ENCODE measurements at regions not wholly inside any gene's neighbourhood (a gene's known extent, or its start where the extent isn't known, plus 50 kb on each side); places are given as distances from the start of the nearest gene placed in this dataset.
"Not testable (repeated sequence)": the region's sequence is repeated elsewhere in the genome, so short reads cannot be mapped to it uniquely, and the experiment has no call there.

GRCh38 chr9:40914772-40915659 lies 213.5 kb downstream of the FOXD4L6 start:
- Histone ChIP-seq H3K27ac (no peak overlapping the region), H3K9me3 (peaks cover 28% of the 10 kb centered on the region), H3K4me3 (ENCODE audit: low read depth in 1 of 2, low read length in 1 of 2) (no peak overlapping the region), H3K27me3 (no peaks in the 10 kb centered on the region), H3K36me3 (no peaks in the 10 kb centered on the region), H3K4me1 (ENCODE audit: control insufficient read depth in 1 of 2, insufficient read depth in 1 of 2, low read depth in 1 of 2, low read length in 1 of 2) (no peaks in the 10 kb centered on the region)
- TF ChIP-seq CTCF (IDR thresholded peaks at IDR 0.05), result no peak

- no peak overlapping the region for H3K4me3 ChIP-seq (ENCODE audit: low read depth in 1 of 2, low read length in 1 of 2)
- peaks cover 34% of the 10 kb centered on the region for H3K9me3 ChIP-seq
- no peaks in the 10 kb centered on the region for H3K4me1 ChIP-seq (ENCODE audit: control insufficient read depth in 1 of 2, insufficient read depth in 1 of 2, low read depth in 1 of 2, low read length in 1 of 2)
- no peak for TF ChIP-seq CTCF (IDR thresholded peaks at IDR 0.05)
- no peaks in the 10 kb centered on the region for H3K27me3 ChIP-seq
- no peaks in the 10 kb centered on the region for H3K36me3 ChIP-seq
- no peak overlapping the region for H3K27ac ChIP-seq
These were observed 214.4 kb downstream of the FOXD4L6 start for GRCh38 chr9:40913928-40914673.

- H3K4me3 ChIP-seq (ENCODE audit: low read depth in 1 of 2, low read length in 1 of 2), result no peak overlapping the region
These were observed 215.3 kb downstream of the FOXD4L6 start for GRCh38 chr9:40913096-40913719.

GRCh38 chr9:40912679-40913078 lies 215.8 kb downstream of the FOXD4L6 start:
- not testable (repeated sequence) for H3K4me1 ChIP-seq (ENCODE audit: control insufficient read depth in 1 of 2, insufficient read depth in 1 of 2, low read depth in 1 of 2, low read length in 1 of 2); H3K36me3 ChIP-seq; H3K27ac ChIP-seq; H3K4me3 ChIP-seq (ENCODE audit: low read depth in 1 of 2, low read length in 1 of 2); H3K27me3 ChIP-seq
- H3K9me3 ChIP-seq, result peaks cover 43% of the 10 kb centered on the region

More at GRCh38 chr9:40913096-40913719, 215.3 kb downstream of the FOXD4L6 start:
- no peaks in the 10 kb centered on the region for H3K36me3 ChIP-seq
- no peak for TF ChIP-seq CTCF (IDR thresholded peaks at IDR 0.05)
- H3K27ac ChIP-seq, result no peak overlapping the region
- H3K4me1 ChIP-seq (ENCODE audit: control insufficient read depth in 1 of 2, insufficient read depth in 1 of 2, low read depth in 1 of 2, low read length in 1 of 2), result no peaks in the 10 kb centered on the region
- H3K27me3 ChIP-seq, result no peaks in the 10 kb centered on the region
- H3K9me3 ChIP-seq, result peaks cover 38% of the 10 kb centered on the region

- no peak for TF ChIP-seq CTCF (IDR thresholded peaks at IDR 0.05)
- H3K27ac ChIP-seq, result no peak overlapping the region
- no peaks in the 10 kb centered on the region for H3K4me1 ChIP-seq (ENCODE audit: control insufficient read depth in 1 of 2, insufficient read depth in 1 of 2, low read depth in 1 of 2, low read length in 1 of 2)
- H3K27me3 ChIP-seq, result no peaks in the 10 kb centered on the region
- H3K9me3 ChIP-seq, result peaks cover 48% of the 10 kb centered on the region
- H3K36me3 ChIP-seq, result no peaks in the 10 kb centered on the region
- H3K4me3 ChIP-seq (ENCODE audit: low read depth in 1 of 2, low read length in 1 of 2), result no peak overlapping the region
These were observed 216.8 kb downstream of the FOXD4L6 start for GRCh38 chr9:40911647-40912046.

- not testable (repeated sequence) for H3K36me3 ChIP-seq; H3K4me3 ChIP-seq (ENCODE audit: low read depth in 1 of 2, low read length in 1 of 2); H3K27ac ChIP-seq; H3K27me3 ChIP-seq; H3K4me1 ChIP-seq (ENCODE audit: control insufficient read depth in 1 of 2, insufficient read depth in 1 of 2, low read depth in 1 of 2, low read length in 1 of 2)
- peaks cover 48% of the 10 kb centered on the region for H3K9me3 ChIP-seq
These were observed 217.5 kb downstream of the FOXD4L6 start for GRCh38 chr9:40910995-40911394.
